Naive thymus-derived CD4-positive, alpha-beta T cell (primary cell): ENCODE measurements at regions not wholly inside any gene's neighbourhood (a gene's known extent, or its start where the extent isn't known, plus 50 kb on each side); places are given as distances from the start of the nearest gene placed in this dataset.
A peak's percentile ranks its signal among the peaks of the same experiment; 100 is the strongest.

Source experiments
- ATAC-seq: fragments of 150-1000 bp; cut with Tn5 transposase; 2 replicates; pipeline ENCODE4 v1.10.0; 2021; ENCODE audit warnings: mild to moderate bottlenecking, moderate library complexity
- CTCF ChIA-PET: fragments of 350-600 bp; sonication (Branson Sonifier 250); formaldehyde crosslinking; loops from one replicate; lab custom pipeline; 2021; ENCODE audit warnings: antibody characterized with exemption; lab: Charles Lee
- POLR2A ChIA-PET: fragments of 350-600 bp; sonication (Branson Sonifier 250); formaldehyde crosslinking; loops from one replicate; lab custom pipeline; 2021; ENCODE audit warnings: antibody characterized with exemption, inconsistent platforms; lab: Charles Lee
- DNase-seq, 9 donors: peaks; one replicate each; pipeline versions ENCODE4 v3.0.0 to v3.0.0-alpha.2; 2020 to 2022; ENCODE audit warnings: mixed read lengths in 1 of 9
- H3K27ac ChIP-seq: one replicate; pipeline ENCODE4 v1.7.0; 2013; ENCODE audit warnings: mild to moderate bottlenecking, low read depth, low read length, moderate library complexity
- H3K27me3 ChIP-seq, 2 donors: one replicate each; pipeline ENCODE4 v1.7.0; 2013; ENCODE audit warnings: low read length in 2 of 2, mild to moderate bottlenecking in 2 of 2, moderate library complexity in 2 of 2; ENCODE audit not compliant: control insufficient read depth in 2 of 2, insufficient read depth in 2 of 2
- H3K36me3 ChIP-seq, 3 experiments: 1 replicate in 2 of 3; 2 replicates in 1 of 3; pipeline ENCODE4 v1.7.0; 2013; ENCODE audit warnings: low read length in 3 of 3, mild to moderate bottlenecking in 3 of 3, moderate library complexity in 1 of 3; ENCODE audit not compliant: insufficient read depth in 3 of 3, control insufficient read depth in 2 of 3
- H3K4me1 ChIP-seq, 2 donors: one replicate each; pipeline ENCODE4 v1.7.0; 2013; ENCODE audit warnings: low read length in 2 of 2, mild to moderate bottlenecking in 2 of 2, moderate library complexity in 1 of 2; ENCODE audit not compliant: control insufficient read depth in 2 of 2, insufficient read depth in 2 of 2
- H3K4me3 ChIP-seq: 2 replicates; pipeline ENCODE4 v1.7.0; 2013; ENCODE audit warnings: mild to moderate bottlenecking, low read length
- H3K9me3 ChIP-seq, 3 experiments: 1 replicate in 2 of 3; 2 replicates in 1 of 3; pipeline ENCODE4 v1.7.0; 2013; ENCODE audit warnings: low read length in 3 of 3; ENCODE audit not compliant: control insufficient read depth in 2 of 3
- H3K27ac Mint-ChIP-seq, 9 donors: one replicate each; pipeline ENCODE4 v1.8.0; 2020 to 2022; ENCODE audit warnings: mixed read lengths in 9 of 9, mild to moderate bottlenecking in 8 of 9, moderate library complexity in 5 of 9, inconsistent platforms in 2 of 9
- H3K27me3 Mint-ChIP-seq, 5 donors: one replicate each; pipeline ENCODE4 v1.8.0; 2021 to 2022; ENCODE audit warnings: mixed read lengths in 5 of 5, mild to moderate bottlenecking in 1 of 5
- H3K36me3 Mint-ChIP-seq, 5 donors: one replicate each; pipeline ENCODE4 v1.8.0; 2020 to 2022; ENCODE audit warnings: mixed read lengths in 5 of 5, mild to moderate bottlenecking in 3 of 5, inconsistent platforms in 1 of 5
- H3K4me1 Mint-ChIP-seq, 7 donors: one replicate each; pipeline ENCODE4 v1.8.0; 2020 to 2022; ENCODE audit warnings: mixed read lengths in 7 of 7, mild to moderate bottlenecking in 3 of 7, inconsistent platforms in 1 of 7
- H3K4me3 Mint-ChIP-seq, 10 donors: one replicate each; pipeline ENCODE4 v1.8.0; 2020 to 2022; ENCODE audit warnings: mild to moderate bottlenecking in 10 of 10, mixed read lengths in 10 of 10, moderate library complexity in 6 of 10, inconsistent platforms in 2 of 10
- H3K9me3 Mint-ChIP-seq, 11 donors: one replicate each; pipeline ENCODE4 v1.8.0; 2020 to 2022; ENCODE audit warnings: mixed read lengths in 11 of 11, mild to moderate bottlenecking in 4 of 11, inconsistent platforms in 1 of 11, moderate library complexity in 1 of 11
- intact Hi-C, 2 donors: fragments of 100-400 bp; cut with micrococcal nuclease; formaldehyde crosslinking; loops; one replicate each; pipeline ENCODE4 v1.15.1; 2023

GRCh38 chr5:112643339-112643971, 94.2 kb upstream of the APC start:
- Mint-ChIP-seq H3K9me3 (no peaks in the 10 kb centered on the region), H3K4me1 (peaks cover 0 to 10% (median 0%) of the 10 kb centered on the region in 7 donors), H3K27ac (no peak overlapping the region), H3K36me3 (no peaks in the 10 kb centered on the region), H3K27me3 (peaks cover 0 to 14% (median 5%) of the 10 kb centered on the region in 5 donors), H3K4me3 (no peak overlapping the region)
- Histone ChIP-seq H3K4me1 (no peaks in the 10 kb centered on the region), H3K9me3 (no peaks in the 10 kb centered on the region), H3K27ac (no peak overlapping the region), H3K27me3 (no peaks in the 10 kb centered on the region), H3K4me3 (no peak overlapping the region), H3K36me3 (no peaks in the 10 kb centered on the region)
- DNase-seq (no peak), ATAC-seq (no peak)
- POLR2A ChIA-PET: no interaction called here
- intact Hi-C loops: no loop called here
- CTCF ChIA-PET: no interaction called here

- CTCF ChIA-PET: no interaction called here
- peaks cover 0 to 10% (median 0%) of the 10 kb centered on the region in 7 donors for H3K4me1 Mint-ChIP-seq
These were observed 91.3 kb upstream of the APC start for GRCh38 chr5:112646139-112646936.

GRCh38 chr5:112647428-112647827, 90.3 kb upstream of the APC start:
- Histone ChIP-seq H3K36me3 (no peaks in the 10 kb centered on the region), H3K4me3 (no peak overlapping the region), H3K9me3 (no peaks in the 10 kb centered on the region), H3K4me1 (no peaks in the 10 kb centered on the region), H3K27ac (no peak overlapping the region), H3K27me3 (no peaks in the 10 kb centered on the region)
- peaks cover 0 to 10% (median 0%) of the 10 kb centered on the region in 7 donors for H3K4me1 Mint-ChIP-seq
- peaks cover 0 to 1% (median 0%) of the 10 kb centered on the region in 11 donors for H3K9me3 Mint-ChIP-seq
- CTCF ChIA-PET: interaction anchor here (0.7 kb wide), 1 partner anchor 19 kb away, joined by 3 read pairs; no protein-coding TSS in a partner anchor
- ATAC-seq (no peak), DNase-seq (no peak)
- POLR2A ChIA-PET: no interaction called here
- H3K4me3 Mint-ChIP-seq: no peak overlapping the region
- intact Hi-C loops: no loop called here
- H3K27ac Mint-ChIP-seq: peak overlapping the region in 1 of 9 donors; percentile 87
- H3K36me3 Mint-ChIP-seq: no peaks in the 10 kb centered on the region
- H3K27me3 Mint-ChIP-seq: peaks cover 5 to 29% (median 12%) of the 10 kb centered on the region in 5 donors

More at GRCh38 chr5:112646139-112646936, 91.3 kb upstream of the APC start:
- Histone ChIP-seq H3K36me3 (no peaks in the 10 kb centered on the region), H3K27ac (no peak overlapping the region), H3K4me1 (no peaks in the 10 kb centered on the region), H3K27me3 (no peaks in the 10 kb centered on the region), H3K9me3 (no peaks in the 10 kb centered on the region), H3K4me3 (no peak overlapping the region)
- POLR2A ChIA-PET: no interaction called here
- peaks cover 4 to 26% (median 12%) of the 10 kb centered on the region in 5 donors for H3K27me3 Mint-ChIP-seq
- DNase-seq: no peak
- peaks cover 0 to 1% (median 0%) of the 10 kb centered on the region in 11 donors for H3K9me3 Mint-ChIP-seq
- intact Hi-C loops: no loop called here
- H3K27ac Mint-ChIP-seq: peak overlapping the region in 1 of 9 donors; percentile 65
- H3K36me3 Mint-ChIP-seq: no peaks in the 10 kb centered on the region
- no peak for ATAC-seq
- no peak overlapping the region for H3K4me3 Mint-ChIP-seq

- Histone ChIP-seq H3K27me3 (no peaks in the 10 kb centered on the region), H3K27ac (no peak overlapping the region), H3K9me3 (no peaks in the 10 kb centered on the region), H3K4me1 (no peaks in the 10 kb centered on the region), H3K4me3 (no peak overlapping the region), H3K36me3 (no peaks in the 10 kb centered on the region)
- Mint-ChIP-seq H3K27me3 (peaks cover 4 to 35% (median 12%) of the 10 kb centered on the region in 5 donors), H3K9me3 (peaks cover 0 to 1% (median 0%) of the 10 kb centered on the region in 11 donors), H3K36me3 (no peaks in the 10 kb centered on the region), H3K27ac (no peak overlapping the region), H3K4me1 (peaks cover 0 to 10% (median 0%) of the 10 kb centered on the region in 7 donors), H3K4me3 (no peak overlapping the region)
- intact Hi-C loops: no loop called here
- ATAC-seq: no peak
- no peak for DNase-seq
- ChIA-PET POLR2A (no interaction called here), CTCF (interaction anchor here (0.7 kb wide), 1 partner anchor 18 kb away, joined by 3 read pairs; no protein-coding TSS in a partner anchor)
These were observed 89.4 kb upstream of the APC start for GRCh38 chr5:112648264-112648663.

GRCh38 chr5:112649882-112650281, 87.8 kb upstream of the APC start:
- no peak overlapping the region for H3K4me3 Mint-ChIP-seq
- peaks cover 0 to 1% (median 0%) of the 10 kb centered on the region in 11 donors for H3K9me3 Mint-ChIP-seq
- no peaks in the 10 kb centered on the region for H3K36me3 Mint-ChIP-seq
- H3K27me3 ChIP-seq: no peaks in the 10 kb centered on the region
- ChIA-PET POLR2A (no interaction called here), CTCF (no interaction called here)
- no peaks in the 10 kb centered on the region for H3K9me3 ChIP-seq
- H3K4me1 ChIP-seq: no peaks in the 10 kb centered on the region
- no peaks in the 10 kb centered on the region for H3K36me3 ChIP-seq
- peaks cover 4 to 37% (median 18%) of the 10 kb centered on the region in 5 donors for H3K27me3 Mint-ChIP-seq
- peaks cover 0 to 10% (median 0%) of the 10 kb centered on the region in 7 donors for H3K4me1 Mint-ChIP-seq
- no peak overlapping the region for H3K4me3 ChIP-seq
- H3K27ac Mint-ChIP-seq: no peak overlapping the region
- ATAC-seq (no peak), DNase-seq (no peak)
- no peak overlapping the region for H3K27ac ChIP-seq
- intact Hi-C loops: no loop called here

- no peaks in the 10 kb centered on the region for H3K9me3 ChIP-seq
- Mint-ChIP-seq H3K27ac (no peak overlapping the region), H3K27me3 (peaks cover 7 to 27% (median 16%) of the 10 kb centered on the region in 5 donors), H3K4me3 (no peak overlapping the region), H3K9me3 (peaks cover 0 to 5% (median 0%) of the 10 kb centered on the region in 11 donors), H3K36me3 (no peaks in the 10 kb centered on the region), H3K4me1 (no peaks in the 10 kb centered on the region)
- intact Hi-C loops: no loop called here
- no peaks in the 10 kb centered on the region for H3K4me1 ChIP-seq
- no peak for ATAC-seq
- H3K36me3 ChIP-seq: no peaks in the 10 kb centered on the region
- H3K27ac ChIP-seq: no peak overlapping the region
- no peaks in the 10 kb centered on the region for H3K27me3 ChIP-seq
- POLR2A ChIA-PET: interaction anchor here (0.7 kb wide), 1 partner anchor 17 kb away, joined by 5 read pairs; no protein-coding TSS in a partner anchor
- no peak for DNase-seq
- CTCF ChIA-PET: no interaction called here
- no peak overlapping the region for H3K4me3 ChIP-seq
These were observed 84.0 kb upstream of the APC start for GRCh38 chr5:112653638-112654205.
